ENCODE measurements at regions not wholly inside any gene's neighbourhood (a gene's known extent, or its start where the extent isn't known, plus 50 kb on each side); places are given as distances from the start of the nearest gene placed in this dataset.

- TF ChIP-seq POLR2A (IDR thresholded peaks at IDR 0.05; ENCODE audit: low read depth) = no peak
- no peak for TF ChIP-seq CTCF (IDR thresholded peaks at IDR 0.05)
- TF ChIP-seq POLR2AphosphoS5 (IDR thresholded peaks at IDR 0.05) = no peak
These were observed 100.9 kb upstream of the MON1B start for GRCh38 chr16:77090062-77090461.
